HG02852 (cell line): ENCODE measurements at regions not wholly inside any gene's neighbourhood (a gene's known extent, or its start where the extent isn't known, plus 50 kb on each side); places are given as distances from the start of the nearest gene placed in this dataset.
"Not testable (repeated sequence)": the region's sequence is repeated elsewhere in the genome, so short reads cannot be mapped to it uniquely, and the experiment has no call there.

ENCODE experiments used
- ATAC-seq: cut with Tn5 transposase; IDR thresholded peaks from one replicate; pipeline ENCODE4 v1.9.1; 2021; ENCODE audit warnings: mild to moderate bottlenecking, moderate library complexity; ENCODE audit not compliant: unreplicated experiment

DNA sequence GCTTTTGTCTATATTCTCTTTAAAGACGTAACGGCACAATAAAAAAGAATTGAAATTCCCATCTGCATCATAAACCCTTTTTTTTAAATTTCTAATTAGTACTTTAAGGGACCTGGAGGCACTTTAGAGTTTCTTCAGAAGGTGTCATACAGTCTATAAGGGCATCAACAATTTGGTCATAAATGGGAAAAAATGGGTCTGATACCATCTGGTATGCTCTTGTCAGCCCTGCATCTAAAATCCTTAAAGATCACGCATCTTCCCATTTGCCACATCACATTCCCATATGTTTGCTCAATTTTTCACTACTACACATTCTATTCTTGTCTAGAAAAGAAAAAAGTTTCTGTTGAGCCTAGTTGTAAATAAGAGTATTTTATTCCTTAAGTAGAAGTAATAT lies 53.8 kb downstream of the COX7C start:
- ATAC-seq: no peak

DNA sequence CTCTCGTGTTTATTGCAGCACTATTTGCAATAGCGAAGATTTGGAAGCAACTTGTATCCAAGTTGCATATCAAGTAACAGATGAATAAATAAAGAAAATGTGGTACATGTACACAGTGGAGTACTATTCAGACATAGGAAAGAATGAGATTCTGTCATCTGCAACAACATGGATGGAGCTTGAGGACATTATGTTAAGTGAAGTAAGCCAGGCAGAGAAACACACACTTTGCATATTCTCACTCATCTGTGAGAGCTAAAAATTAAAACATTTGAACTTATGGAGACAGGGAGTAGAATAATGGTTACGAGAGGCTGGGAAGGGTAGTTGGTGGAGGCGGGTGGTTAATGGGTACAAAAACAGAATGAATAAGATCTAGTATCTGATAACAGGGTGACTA lies 56.3 kb downstream of the COX7C start:
- ATAC-seq: no peak

DNA sequence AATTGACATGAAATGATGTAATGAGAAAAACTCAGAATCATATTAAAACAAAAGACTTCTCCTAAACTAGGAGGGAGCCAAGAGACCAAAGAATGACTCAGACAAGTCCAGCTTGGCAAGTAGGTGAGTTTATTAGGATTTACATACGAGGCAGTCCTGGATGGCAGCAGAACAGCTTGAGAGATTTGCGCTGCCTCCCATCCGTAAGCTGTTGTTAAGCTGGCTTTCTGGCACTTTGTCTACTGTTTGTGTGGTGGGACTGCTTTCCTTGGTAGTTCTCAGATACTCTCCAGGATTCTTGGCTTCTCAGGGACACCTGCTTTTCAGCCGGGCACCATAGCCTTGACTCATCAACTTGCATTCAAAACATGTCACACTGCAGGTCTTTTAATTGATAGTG lies 57.6 kb downstream of the COX7C start:
- no peak for ATAC-seq

DNA sequence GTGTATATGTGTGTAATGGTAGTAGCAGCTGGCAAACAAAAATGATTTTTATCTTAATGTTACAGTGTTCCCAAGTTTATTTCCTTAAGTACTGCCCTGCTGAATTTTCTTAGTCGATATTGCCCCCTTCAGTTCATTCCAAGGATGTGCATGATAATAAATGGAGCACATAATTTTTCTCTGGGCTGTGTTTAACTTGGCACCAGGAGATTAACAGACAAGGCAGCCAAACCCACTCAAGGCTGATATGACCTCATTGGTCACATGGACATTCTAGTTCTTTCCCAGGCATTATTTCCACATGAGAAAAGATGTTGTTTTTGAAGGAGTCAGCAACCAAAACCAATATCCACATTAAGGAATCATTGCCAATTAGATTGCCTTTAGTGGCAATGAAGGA lies 61.8 kb downstream of the COX7C start:
- ATAC-seq: peak; percentile 75

DNA sequence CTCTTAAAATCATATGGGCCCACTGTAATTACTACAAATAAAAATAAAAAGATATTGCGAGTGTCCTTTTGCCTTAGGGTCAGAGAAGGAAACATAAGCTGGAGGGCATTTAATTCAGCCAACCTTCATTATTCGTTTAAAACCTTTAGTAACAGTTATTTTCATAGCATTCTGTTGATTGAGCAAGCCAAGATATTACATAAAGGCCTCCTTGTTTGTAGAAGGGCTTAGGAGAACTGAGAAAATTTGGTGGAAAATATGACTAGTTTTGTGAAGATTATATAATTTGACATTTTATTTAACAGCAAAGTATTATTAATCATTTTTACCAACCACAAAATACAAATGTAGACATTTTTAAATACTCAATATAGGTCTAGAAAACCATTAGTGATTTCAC lies 62.2 kb downstream of the COX7C start:
- no peak for ATAC-seq

DNA sequence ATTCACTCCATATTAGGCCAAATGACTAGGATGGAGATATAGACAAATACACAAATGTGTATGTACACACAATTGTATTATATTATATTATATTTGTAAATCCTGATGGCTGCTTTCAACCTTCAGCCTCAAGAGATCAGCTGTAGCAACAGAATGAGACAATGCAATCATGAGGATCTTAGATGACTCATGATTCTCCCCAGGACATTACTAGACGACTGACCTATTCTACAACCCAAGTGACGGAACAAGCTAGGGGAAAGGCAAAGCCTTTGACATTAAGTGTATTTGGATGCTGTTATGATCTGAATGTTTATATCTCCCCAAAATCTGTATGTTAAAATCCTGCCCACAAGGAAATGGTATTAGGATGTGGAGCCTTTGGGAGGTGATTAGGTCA lies 66.5 kb downstream of the COX7C start:
- ATAC-seq: no peak

DNA sequence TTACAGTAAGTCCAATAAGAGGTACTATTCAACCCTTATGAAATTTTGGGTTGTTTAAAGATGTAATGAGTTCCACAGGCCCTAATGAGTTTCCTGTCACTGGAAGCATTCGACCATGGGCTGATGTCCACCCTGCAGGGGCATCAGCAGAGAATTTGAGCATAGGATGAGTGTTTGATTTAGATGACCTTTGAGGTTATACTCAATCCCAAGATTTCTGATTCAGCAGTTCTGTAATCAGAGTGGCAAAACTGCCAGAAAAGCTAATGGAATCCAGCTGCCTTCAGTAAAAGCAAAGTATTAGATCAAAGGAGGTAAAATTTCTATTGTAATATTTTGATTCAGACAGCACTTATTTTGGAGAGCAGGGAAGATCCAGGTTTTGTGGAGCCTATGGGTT lies 68.3 kb downstream of the COX7C start:
- no peak for ATAC-seq

DNA sequence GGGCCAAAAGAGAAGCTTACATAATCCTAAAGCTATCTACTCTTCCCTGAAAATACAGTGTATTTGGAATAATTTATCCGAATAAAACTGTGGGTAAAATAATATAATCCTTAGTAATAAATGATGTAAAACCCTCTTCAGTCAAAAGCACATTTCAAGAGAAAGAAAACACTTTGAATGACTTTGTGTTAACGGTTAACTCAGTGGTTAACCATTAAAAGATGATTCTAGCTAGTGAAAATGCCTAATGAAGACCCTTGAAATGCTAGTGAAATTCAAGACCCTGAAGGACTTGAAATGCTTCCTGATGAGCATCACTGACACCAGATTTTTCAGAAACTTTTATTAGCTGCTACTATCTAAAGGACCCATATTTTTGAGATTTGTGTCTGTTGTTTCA lies 70.7 kb downstream of the COX7C start:
- ATAC-seq: no peak

DNA sequence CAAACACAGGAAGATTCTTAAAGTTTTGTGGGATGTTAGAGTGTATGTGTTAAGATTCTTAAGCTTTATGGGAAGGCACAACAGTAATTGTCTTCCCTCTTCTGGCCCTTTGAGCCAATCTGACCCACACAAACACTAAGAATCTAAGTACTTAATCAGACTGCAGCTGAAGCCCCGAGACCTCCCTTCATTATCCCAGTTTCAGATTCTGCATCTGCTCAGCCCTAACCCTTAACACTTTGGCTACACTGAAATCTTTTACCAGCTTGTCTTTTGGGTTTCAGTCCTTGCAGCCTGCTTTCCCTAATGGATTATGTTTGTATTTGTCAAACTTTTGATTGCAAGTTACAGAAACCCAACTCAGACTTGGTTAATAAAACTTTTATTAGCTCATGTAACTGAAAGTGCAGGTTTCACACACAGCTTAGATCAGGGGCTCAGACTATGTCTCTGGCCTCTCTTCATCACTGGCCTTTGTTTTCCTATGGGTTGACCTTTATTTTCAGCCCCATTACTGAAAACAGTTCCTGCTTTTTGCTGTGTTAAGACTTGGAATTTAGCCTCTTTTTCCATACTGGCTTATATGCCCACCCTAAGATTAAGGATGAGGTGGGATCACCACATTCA lies 71.5 kb downstream of the COX7C start:
- ATAC-seq: no peak

DNA sequence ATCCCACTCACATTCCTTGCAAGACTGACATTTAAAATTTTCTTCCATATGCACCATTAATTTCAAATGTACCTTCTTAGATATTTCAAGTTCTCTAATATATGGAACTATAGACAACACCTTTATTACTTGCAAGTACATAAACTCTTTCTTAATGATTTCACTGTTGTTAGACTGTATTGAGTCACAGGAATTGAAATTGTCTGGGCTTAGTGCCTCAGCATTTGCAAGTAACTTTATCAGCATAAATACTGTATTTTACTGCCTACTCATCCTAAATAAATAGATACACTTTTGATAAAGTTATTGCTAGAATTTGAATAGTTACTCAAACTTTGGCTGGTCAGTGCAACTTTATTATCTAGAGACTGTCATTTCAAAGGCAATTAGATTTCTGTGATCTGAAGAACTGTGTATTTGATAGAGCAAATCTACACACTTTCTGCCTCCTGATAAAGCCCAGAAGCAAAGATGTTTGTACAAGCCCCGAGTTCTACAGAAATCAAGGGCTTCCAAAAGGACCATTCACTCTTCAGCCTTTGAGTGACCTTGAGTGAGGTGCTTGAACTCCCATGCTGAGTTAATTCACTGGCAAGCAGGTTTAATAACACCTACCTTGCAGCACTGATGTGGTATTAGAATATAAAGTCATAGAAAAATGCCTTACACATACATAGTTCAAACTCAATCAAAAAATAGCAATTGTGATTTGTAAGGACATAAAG lies 91.6 kb downstream of the COX7C start:
- ATAC-seq: no peak

DNA sequence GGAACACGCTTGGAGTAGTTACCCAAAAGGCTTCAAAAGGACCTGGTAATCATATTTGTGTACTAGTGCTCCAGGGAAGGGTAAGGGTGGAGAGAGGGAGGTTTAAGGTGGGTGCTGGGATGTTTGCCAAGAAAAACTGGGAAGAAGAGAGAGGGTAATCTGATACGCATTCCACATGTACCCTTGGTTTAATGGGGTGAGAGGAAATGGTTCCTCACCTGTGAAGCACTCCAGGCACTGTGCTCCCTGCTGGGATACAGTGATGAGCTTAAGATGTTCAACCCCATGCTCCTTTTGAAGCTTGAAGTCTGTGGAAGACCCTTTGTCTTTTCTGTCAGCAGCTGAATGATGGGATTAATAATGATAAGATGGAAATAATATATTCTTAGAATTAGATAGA lies 98.4 kb downstream of the COX7C start:
- no peak for ATAC-seq

DNA sequence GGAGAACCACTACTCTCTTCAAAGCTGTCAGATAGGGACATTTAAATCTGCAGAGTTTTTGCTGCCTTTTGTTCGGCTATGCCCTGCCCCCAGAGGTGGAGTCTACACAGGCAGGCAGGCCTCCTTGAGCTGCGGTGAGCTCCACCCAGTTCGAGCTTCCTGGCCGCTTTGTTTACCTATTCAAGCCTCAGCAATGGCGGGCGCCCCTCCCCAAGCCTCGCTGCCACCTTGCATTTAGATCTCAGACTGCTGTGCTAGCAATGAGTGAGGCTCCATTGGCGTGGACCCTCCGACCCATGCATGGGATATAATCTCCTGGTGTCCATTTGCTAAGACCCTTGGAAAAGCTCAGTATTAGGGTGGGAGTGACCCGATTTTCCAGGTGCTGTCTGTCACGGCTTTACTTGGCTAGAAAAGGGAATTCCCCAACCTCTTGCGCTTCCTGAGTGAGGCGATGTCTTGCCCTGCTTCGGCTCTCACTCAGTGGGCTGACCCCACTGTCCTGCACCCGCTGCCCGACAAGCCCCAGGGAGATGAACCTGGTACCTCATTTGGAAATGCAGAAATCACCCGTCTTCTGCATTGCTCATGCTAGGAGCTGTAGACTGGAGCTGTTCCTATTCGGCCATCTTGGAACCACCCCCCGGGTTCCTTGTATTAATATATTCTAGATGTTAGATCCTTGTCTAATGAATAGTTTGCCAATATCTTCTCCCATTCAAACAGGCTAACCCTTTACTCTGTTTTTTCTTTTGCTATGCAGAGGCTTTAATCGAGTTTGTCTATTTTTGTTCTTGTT lies 113.8 kb downstream of the COX7C start:
- ATAC-seq: not testable (repeated sequence)

DNA sequence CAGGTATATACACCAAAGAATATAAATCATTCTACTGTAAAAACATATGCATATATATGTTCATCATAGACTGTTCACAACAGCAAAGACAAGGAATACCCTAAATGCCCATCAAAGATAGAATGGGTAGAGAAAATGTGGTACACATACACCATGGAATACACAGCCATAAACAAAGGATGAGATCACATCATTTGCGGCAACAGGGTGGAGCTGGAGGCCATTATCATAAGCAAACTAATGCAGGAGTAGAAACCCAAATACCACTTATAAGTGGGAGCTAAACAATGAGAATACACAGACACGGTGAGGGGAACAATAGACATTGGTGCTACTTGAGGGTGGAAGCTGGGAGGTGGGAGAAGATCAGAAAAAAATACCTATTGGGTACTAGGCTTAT lies 117.6 kb downstream of the COX7C start:
- no peak for ATAC-seq

DNA sequence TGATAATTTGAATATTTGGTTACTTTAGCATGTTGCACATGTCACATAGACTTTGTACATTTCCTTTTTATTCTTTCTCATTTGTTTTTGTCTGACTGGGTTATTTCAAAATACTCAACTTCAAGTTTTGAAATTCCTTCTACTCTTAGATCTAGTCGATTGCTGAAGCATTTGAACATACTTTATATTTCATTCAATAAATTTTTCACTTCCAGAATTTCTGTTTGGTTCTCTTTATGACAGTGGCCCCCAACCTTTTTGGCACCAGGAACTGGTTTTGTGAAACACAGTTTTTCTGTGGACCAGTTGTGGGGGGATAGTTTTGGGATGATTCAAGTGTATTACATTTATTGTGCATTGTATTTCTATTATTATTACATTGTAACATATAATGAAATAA lies 119.8 kb downstream of the COX7C start:
- no peak for ATAC-seq

DNA sequence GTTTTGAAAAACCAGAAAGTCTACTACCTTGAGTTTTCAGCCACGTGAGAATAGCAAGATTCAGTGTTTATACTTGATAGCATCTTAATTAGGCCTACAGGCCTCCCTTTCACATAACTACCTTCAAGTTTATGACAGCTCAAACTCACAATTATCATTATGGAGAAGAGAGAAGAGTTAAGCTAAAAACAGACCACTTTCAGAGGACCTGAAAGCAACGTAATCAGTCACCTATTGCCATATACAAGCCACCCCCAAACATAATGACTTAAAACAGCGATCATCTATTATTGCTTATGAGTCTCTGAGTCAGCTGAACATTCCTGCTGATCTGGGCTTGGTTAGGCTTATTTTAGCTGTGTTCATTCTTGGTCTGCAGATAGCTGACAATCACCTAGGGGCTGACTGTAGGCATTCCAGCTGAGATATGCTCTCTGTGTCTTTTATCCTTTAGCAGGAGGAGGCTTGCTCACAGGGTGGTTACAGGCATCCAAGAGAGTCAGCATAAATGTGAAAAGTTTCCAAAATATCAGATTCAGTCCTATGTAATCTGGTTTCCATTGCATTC lies 130.9 kb downstream of the COX7C start:
- no peak for ATAC-seq

DNA sequence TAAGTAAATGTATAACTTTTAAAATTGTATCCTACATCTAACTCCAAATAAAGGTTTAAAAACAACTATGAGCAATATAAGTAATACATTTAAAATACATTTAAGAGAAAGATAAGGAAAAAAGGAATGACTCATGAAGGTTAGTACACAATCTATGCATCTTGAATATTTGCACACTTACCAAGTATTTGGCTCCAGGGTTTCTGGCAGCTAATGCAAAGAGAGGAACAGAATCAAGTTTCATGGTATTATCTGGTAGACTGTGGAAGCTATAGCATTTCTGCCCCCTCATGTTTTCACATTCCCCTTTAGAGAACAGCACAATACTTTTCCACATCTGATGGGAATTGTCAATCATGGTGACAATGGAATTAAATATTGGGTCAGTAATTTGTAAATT lies 132.1 kb downstream of the COX7C start:
- ATAC-seq: no peak

DNA sequence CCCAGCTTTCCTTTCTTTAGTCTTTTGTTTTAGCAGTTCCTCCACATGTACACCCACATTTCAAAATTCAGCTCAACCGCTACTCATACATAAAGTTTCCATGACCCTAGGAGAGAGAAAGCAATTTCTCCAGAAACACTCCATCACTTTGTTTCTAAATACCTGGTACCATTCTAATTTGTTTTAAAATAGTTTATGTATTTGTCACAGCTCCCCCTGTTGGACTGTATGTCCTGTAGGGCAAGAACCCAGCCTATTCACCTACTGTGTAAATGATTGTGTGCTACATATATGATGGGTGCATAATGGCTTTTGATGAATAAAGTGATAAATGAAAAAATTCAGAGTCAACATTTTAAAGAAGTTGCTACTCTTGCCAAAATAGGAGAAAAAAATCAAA lies 139.1 kb downstream of the COX7C start:
- no peak for ATAC-seq

DNA sequence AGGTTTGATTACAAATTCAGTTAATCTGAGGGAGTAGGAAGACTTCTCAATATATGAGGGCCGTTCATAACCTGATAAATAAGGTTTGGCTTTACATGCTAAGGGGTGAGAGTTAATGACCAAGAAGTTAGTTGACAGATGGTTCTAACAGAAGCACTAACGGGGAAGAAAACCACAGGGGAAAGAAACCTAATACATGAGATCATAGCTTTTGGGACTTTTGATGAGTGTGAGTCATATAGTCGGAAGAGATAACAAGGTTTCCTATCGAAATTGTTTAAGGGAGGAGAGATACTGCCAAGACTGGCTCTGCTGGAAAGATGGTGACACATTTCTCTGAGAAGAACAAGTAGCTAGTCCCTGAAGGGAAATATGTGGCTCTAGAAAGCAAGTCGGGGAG lies 140.1 kb downstream of the COX7C start:
- no peak for ATAC-seq

DNA sequence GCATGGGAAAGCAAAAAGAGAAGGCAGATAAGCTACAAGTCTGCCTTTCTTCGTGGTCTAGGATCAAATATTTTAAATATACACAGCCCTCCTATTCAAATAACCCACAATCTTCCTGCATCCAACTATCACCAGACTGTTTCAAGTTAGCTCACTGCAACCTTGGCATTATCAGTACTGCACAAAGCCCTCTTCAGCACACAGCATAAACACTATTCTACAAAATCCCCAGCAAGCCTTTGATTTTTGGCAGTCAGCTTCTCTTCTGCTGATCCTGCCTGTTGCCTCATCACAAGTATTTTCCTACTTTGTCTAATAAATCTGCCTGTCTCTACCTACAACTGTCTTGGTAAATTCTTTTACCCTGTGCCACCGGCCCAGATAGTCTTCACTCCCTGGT lies 142.9 kb downstream of the COX7C start:
- no peak for ATAC-seq

DNA sequence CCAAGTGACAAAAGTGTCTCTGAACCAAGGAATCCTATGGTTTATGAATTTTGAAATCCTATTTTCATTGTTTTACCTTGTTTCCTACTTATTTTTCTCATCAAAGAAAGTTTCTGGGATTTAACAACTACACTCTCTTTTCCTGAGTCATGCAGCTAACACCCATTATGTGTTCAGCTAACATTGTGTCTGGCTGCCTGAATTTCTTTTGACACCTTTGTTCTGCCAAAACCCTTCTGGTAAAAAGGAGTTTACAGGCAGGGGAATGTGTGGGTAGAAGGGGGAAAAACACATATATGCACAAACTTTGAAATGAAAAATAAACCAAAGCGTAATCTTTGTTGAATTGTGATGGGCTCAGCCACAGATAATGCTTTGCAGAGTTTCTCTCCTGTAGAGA lies 146.2 kb downstream of the COX7C start:
- ATAC-seq: no peak

DNA sequence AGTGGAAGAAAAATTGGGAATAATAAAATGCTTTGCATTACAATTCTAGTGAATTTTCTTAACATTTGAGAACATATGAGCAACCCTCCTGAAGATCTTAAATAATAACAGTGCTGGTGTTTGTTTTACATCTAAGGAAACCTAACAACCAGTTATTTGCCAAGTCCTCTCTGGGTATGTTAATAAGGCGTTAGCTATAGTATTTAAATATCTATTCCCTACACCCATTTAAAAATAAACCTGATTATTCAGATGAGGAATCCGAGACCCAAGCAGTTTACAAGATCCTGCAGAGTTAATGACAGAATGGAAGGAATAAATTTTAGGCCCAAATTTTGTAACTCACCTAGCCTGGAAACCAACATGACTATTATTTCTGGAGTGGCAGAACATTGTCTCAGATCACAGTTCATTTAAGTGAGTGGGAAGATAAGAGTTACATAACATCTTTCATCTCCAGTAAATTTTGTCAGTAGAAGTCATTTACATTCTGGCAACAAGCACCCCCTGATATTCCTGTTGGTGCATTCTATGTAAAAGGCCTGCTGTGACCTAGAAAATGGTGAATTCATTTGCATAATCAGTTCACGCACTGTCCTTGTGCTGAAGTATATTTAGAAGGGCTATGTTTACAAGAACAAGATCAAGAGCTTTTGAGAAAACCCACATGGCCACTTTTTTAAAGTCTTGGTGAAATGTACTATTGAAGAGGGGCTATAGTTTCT lies 148.2 kb downstream of the COX7C start:
- no peak for ATAC-seq
